WTC11 (cell line): ENCODE measurements at regions not wholly inside any gene's neighbourhood (a gene's known extent, or its start where the extent isn't known, plus 50 kb on each side); places are given as distances from the start of the nearest gene placed in this dataset.

Experiments used
- ATAC-seq: fragments of 200-7000 bp; cut with Tn5 transposase; 2 replicates; pipeline ENCODE4 v1.10.0; 2021; ENCODE audit warnings: mild to moderate bottlenecking, moderate library complexity
- CTCF ChIA-PET: fragments of 300-600 bp; sonication (Branson Sonifier 250); formaldehyde crosslinking; loops from one replicate; lab custom pipeline; 2021; ENCODE audit warnings: antibody characterized with exemption; lab: Charles Lee
- POLR2A ChIA-PET: fragments of 350-600 bp; sonication (Branson Sonifier 250); formaldehyde crosslinking; loops from one replicate; lab custom pipeline; 2021; ENCODE audit warnings: antibody characterized with exemption; lab: Charles Lee
- DNase-seq: peaks from one replicate; pipeline ENCODE4 v3.0.0; 2021; ENCODE audit warnings: low spot score
- H3K27ac Mint-ChIP-seq: 2 replicates; pipeline ENCODE4 v1.8.0; 2021; ENCODE audit warnings: mixed read lengths
- H3K27me3 Mint-ChIP-seq: 2 replicates; pipeline ENCODE4 v1.8.0; 2021; ENCODE audit warnings: low read depth, mild to moderate bottlenecking, moderate library complexity, mixed read lengths
- H3K36me3 Mint-ChIP-seq: 2 replicates; pipeline ENCODE4 v1.8.0; 2021; ENCODE audit warnings: mixed read lengths
- H3K4me1 Mint-ChIP-seq: 2 replicates; pipeline ENCODE4 v1.8.0; 2022; ENCODE audit warnings: mixed read lengths
- H3K4me3 Mint-ChIP-seq: 2 replicates; pipeline ENCODE4 v1.8.0; 2021; ENCODE audit warnings: mild to moderate bottlenecking, moderate library complexity, mixed read lengths
- H3K9me3 Mint-ChIP-seq: 2 replicates; pipeline ENCODE4 v1.8.0; 2021; ENCODE audit warnings: mixed read lengths
- AR ChIP-seq: fragments of 250-450 bp; sonication (Bioruptor Pico); IDR thresholded peaks from 2 replicates; pipeline ENCODE4 v1.9.0; 2021; ENCODE audit warnings: mild to moderate bottlenecking
- ATF1 ChIP-seq: sonication (generic); formaldehyde crosslinking; IDR thresholded peaks from 2 replicates; pipeline ENCODE4 v1.8.1; 2023; ENCODE audit warnings: mild to moderate bottlenecking, moderate library complexity, missing genetic modification reagents
- FOXJ3 ChIP-seq: sonication (generic); formaldehyde crosslinking; IDR thresholded peaks from 2 replicates; pipeline ENCODE4 v1.9.0; 2021; ENCODE audit warnings: missing genetic modification reagents, mild to moderate bottlenecking, borderline replicate concordance
- GRHL2 ChIP-seq: fragments of 250-450 bp; sonication (Bioruptor Pico); IDR thresholded peaks from 2 replicates; pipeline ENCODE4 v1.8.0; 2022; ENCODE audit warnings: mild to moderate bottlenecking, moderate library complexity; ENCODE audit not compliant: insufficient replicate concordance, severe bottlenecking
- HMGA2 ChIP-seq: fragments of 250-450 bp; sonication (Bioruptor Pico); IDR thresholded peaks from 2 replicates; pipeline ENCODE4 v1.4.0; 2021; ENCODE audit warnings: mild to moderate bottlenecking, moderate library complexity
- HMGXB4 ChIP-seq: sonication (generic); formaldehyde crosslinking; IDR thresholded peaks from 2 replicates; pipeline ENCODE4 v1.8.1; 2023; ENCODE audit warnings: mild to moderate bottlenecking, moderate library complexity, missing genetic modification reagents
- IRF2 ChIP-seq: sonication (generic); formaldehyde crosslinking; IDR thresholded peaks from 2 replicates; pipeline ENCODE4 v1.8.0; 2022; ENCODE audit warnings: low read depth, missing genetic modification reagents, borderline replicate concordance
- JUN ChIP-seq: sonication (generic); formaldehyde crosslinking; IDR thresholded peaks from 2 replicates; pipeline ENCODE4 v1.8.0; 2023; ENCODE audit warnings: mild to moderate bottlenecking, missing genetic modification reagents
- MXD4 ChIP-seq: fragments of 250-450 bp; sonication (Bioruptor Pico); IDR thresholded peaks from 2 replicates; pipeline ENCODE4 v1.8.0; 2021; ENCODE audit warnings: mild to moderate bottlenecking, moderate library complexity, borderline replicate concordance
- NR1H2 ChIP-seq: sonication (generic); formaldehyde crosslinking; IDR thresholded peaks from 2 replicates; pipeline ENCODE4 v1.9.0; 2021; ENCODE audit warnings: mild to moderate bottlenecking, moderate library complexity, missing genetic modification reagents
- NR3C1 ChIP-seq: sonication (generic); formaldehyde crosslinking; conservative IDR thresholded peaks from 2 replicates; pipeline ENCODE4 v1.8.1; 2023; ENCODE audit warnings: low read depth, mild to moderate bottlenecking, missing genetic modification reagents
- RELA ChIP-seq: sonication (generic); formaldehyde crosslinking; IDR thresholded peaks from 2 replicates; pipeline ENCODE4 v1.8.1; 2022; ENCODE audit warnings: missing genetic modification reagents, mild to moderate bottlenecking, borderline replicate concordance
- SP1 ChIP-seq: sonication (generic); formaldehyde crosslinking; conservative IDR thresholded peaks from 2 replicates; pipeline ENCODE4 v1.8.1; 2022; ENCODE audit warnings: missing genetic modification reagents
- TP53 ChIP-seq: sonication (generic); formaldehyde crosslinking; IDR thresholded peaks from 2 replicates; pipeline ENCODE4 v1.8.1; 2023; ENCODE audit warnings: mild to moderate bottlenecking, missing genetic modification reagents
- ZBTB21 ChIP-seq: sonication (generic); formaldehyde crosslinking; IDR thresholded peaks from 2 replicates; pipeline ENCODE4 v1.8.1; 2023; ENCODE audit warnings: mild to moderate bottlenecking, missing genetic modification reagents, borderline replicate concordance
- ZMAT4 ChIP-seq: fragments of 250-450 bp; sonication (Bioruptor Pico); IDR thresholded peaks from 2 replicates; pipeline ENCODE4 v1.9.0; 2021; ENCODE audit warnings: mild to moderate bottlenecking
- ZNF317 ChIP-seq: sonication (generic); formaldehyde crosslinking; IDR thresholded peaks from 2 replicates; pipeline ENCODE4 v1.8.1; 2023; ENCODE audit warnings: low read depth, mild to moderate bottlenecking, moderate library complexity, missing genetic modification reagents, borderline replicate concordance
- ZNF416 ChIP-seq: fragments of 250-450 bp; sonication (Bioruptor Pico); IDR thresholded peaks from 2 replicates; pipeline ENCODE4 v1.9.0; 2021; ENCODE audit warnings: mild to moderate bottlenecking, inconsistent platforms
- ZNF425 ChIP-seq: fragments of 250-450 bp; sonication (Bioruptor Pico); conservative IDR thresholded peaks from 2 replicates; pipeline ENCODE4 v1.9.0; 2021; ENCODE audit warnings: mild to moderate bottlenecking
- TF ChIP-seq, protein P1 (sequence below): sonication (generic); formaldehyde crosslinking; IDR thresholded peaks from 2 replicates; pipeline ENCODE4 v1.8.0; 2022; ENCODE audit warnings: mild to moderate bottlenecking, missing genetic modification reagents
- TF ChIP-seq, protein P2 (sequence below): fragments of 250-450 bp; sonication (Bioruptor Pico); IDR thresholded peaks from 2 replicates; pipeline ENCODE4 v2.1.2; 2022; ENCODE audit warnings: mild to moderate bottlenecking, moderate library complexity
- TF ChIP-seq, protein P3 (sequence below): sonication (generic); formaldehyde crosslinking; IDR thresholded peaks from 2 replicates; pipeline ENCODE4 v1.8.1; 2023; ENCODE audit warnings: mild to moderate bottlenecking, missing genetic modification reagents

GRCh38 chr9:84542554-84542953 lies 127.0 kb upstream of the NTRK2 start (continued):
- TF ChIP-seq IRF2 (CRISPR knock-in tag) (no peak), HMGXB4 (CRISPR knock-in tag) (no peak), JUN (CRISPR knock-in tag) (no peak), RELA (CRISPR knock-in tag) (no peak), FOXJ3 (CRISPR knock-in tag) (no peak), AR (CRISPR knock-in tag) (no peak), MXD4 (CRISPR knock-in tag) (no peak), ZMAT4 (CRISPR knock-in tag) (no peak), HMGA2 (CRISPR knock-in tag) (no peak), NR1H2 (CRISPR knock-in tag) (no peak), ZNF416 (CRISPR knock-in tag) (no peak), GRHL2 (CRISPR knock-in tag) (no peak), ZNF425 (CRISPR knock-in tag) (no peak)
- TF ChIP-seq, protein P1, sequence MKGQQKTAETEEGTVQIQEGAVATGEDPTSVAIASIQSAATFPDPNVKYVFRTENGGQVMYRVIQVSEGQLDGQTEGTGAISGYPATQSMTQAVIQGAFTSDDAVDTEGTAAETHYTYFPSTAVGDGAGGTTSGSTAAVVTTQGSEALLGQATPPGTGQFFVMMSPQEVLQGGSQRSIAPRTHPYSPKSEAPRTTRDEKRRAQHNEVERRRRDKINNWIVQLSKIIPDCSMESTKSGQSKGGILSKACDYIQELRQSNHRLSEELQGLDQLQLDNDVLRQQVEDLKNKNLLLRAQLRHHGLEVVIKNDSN = no peak
- TF ChIP-seq, protein P2, sequence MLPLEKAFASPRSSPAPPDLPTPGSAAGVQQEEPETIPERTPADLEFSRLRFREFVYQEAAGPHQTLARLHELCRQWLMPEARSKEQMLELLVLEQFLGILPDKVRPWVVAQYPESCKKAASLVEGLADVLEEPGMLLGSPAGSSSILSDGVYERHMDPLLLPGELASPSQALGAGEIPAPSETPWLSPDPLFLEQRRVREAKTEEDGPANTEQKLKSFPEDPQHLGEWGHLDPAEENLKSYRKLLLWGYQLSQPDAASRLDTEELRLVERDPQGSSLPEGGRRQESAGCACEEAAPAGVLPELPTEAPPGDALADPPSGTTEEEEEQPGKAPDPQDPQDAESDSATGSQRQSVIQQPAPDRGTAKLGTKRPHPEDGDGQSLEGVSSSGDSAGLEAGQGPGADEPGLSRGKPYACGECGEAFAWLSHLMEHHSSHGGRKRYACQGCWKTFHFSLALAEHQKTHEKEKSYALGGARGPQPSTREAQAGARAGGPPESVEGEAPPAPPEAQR = no peak

GRCh38 chr9:84554069-84554664 lies 115.4 kb upstream of the NTRK2 start:
- Mint-ChIP-seq H3K36me3 (no peaks in the 10 kb centered on the region), H3K9me3 (0 out of 2 replicates have a peak, but pooled peaks cover 4% of the 10 kb centered on the region), H3K4me1 (peaks cover 32% of the 10 kb centered on the region), H3K27ac (peak overlapping the region; percentile 81), H3K27me3 (no peaks in the 10 kb centered on the region), H3K4me3 (no peak overlapping the region)
- CTCF ChIA-PET = interaction anchor here (1.3 kb wide), 1 partner anchor 114 kb away, joined by 7 read pairs; no protein-coding TSS in a partner anchor
- peak; percentile 75 for ATAC-seq
- TF ChIP-seq ZNF317 (CRISPR knock-in tag) (no peak), ZNF425 (CRISPR knock-in tag) (no peak), NR3C1 (no peak), JUN (CRISPR knock-in tag) (no peak), TP53 (CRISPR knock-in tag) (no peak), ZBTB21 (no peak), ATF1 (CRISPR knock-in tag) (no peak), SP1 (CRISPR knock-in tag) (no peak)
- TF ChIP-seq, protein P3, sequence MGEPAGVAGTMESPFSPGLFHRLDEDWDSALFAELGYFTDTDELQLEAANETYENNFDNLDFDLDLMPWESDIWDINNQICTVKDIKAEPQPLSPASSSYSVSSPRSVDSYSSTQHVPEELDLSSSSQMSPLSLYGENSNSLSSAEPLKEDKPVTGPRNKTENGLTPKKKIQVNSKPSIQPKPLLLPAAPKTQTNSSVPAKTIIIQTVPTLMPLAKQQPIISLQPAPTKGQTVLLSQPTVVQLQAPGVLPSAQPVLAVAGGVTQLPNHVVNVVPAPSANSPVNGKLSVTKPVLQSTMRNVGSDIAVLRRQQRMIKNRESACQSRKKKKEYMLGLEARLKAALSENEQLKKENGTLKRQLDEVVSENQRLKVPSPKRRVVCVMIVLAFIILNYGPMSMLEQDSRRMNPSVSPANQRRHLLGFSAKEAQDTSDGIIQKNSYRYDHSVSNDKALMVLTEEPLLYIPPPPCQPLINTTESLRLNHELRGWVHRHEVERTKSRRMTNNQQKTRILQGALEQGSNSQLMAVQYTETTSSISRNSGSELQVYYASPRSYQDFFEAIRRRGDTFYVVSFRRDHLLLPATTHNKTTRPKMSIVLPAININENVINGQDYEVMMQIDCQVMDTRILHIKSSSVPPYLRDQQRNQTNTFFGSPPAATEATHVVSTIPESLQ (CRISPR knock-in tag) = no peak
- no peak for DNase-seq
- POLR2A ChIA-PET = interaction anchor here (0.9 kb wide), 1 partner anchor 110 kb away, joined by 3 read pairs; no protein-coding TSS in a partner anchor
